GM21529 (cell line): ENCODE measurements at regions not wholly inside any gene's neighbourhood (a gene's known extent, or its start where the extent isn't known, plus 50 kb on each side); places are given as distances from the start of the nearest gene placed in this dataset.
"Not testable (repeated sequence)": the region's sequence is repeated elsewhere in the genome, so short reads cannot be mapped to it uniquely, and the experiment has no call there.

ENCODE experiments used
- ATAC-seq: cut with Tn5 transposase; IDR thresholded peaks from one replicate; pipeline ENCODE4 v1.9.1; 2021; ENCODE audit not compliant: unreplicated experiment

DNA sequence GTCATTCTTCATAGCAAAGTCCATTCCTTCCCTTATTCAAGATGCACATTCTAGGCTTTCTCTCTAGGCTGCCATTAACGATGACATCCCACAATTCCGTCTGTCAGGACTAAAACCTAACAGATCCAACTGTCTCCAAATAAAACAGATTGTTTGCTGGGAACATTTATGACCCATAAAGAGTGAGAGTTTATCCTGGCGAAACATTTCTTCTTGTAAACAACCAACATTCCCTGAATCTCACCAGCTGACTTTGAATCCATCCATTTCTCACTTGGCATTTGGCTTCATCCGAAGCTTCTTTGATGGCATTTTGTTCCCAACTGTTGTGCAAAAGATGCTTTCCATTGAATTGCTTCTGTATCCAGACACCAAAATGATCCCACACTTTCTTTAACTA lies 93.1 kb downstream of the OLIG3 start:
- no peak for ATAC-seq

DNA sequence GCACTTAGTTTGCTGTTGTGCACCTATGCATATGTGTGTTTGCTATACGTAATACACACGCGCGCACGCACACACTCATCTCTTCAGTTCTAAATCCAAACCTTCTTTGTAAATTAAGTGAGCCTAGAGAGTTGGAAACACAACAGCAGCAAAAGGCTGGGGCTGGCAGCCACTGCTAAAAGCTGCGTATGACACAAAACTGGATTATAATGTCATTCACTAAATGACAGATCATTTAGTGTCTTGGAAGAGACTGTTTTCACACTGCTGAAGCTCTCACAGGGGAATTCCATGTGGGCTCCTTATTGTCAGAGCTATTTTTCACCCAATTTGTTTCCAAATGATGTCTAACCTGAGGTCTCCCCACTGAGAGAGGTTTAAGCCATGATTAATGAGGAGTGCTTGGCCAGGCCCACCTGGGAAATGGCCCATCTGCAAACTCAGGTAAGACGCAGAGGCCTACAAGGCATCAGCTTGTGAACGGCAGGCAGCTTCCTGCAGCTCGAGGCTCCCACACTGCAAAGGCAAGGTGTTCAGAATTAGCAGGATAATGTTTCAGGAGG lies 94.2 kb downstream of the OLIG3 start:
- no peak for ATAC-seq

DNA sequence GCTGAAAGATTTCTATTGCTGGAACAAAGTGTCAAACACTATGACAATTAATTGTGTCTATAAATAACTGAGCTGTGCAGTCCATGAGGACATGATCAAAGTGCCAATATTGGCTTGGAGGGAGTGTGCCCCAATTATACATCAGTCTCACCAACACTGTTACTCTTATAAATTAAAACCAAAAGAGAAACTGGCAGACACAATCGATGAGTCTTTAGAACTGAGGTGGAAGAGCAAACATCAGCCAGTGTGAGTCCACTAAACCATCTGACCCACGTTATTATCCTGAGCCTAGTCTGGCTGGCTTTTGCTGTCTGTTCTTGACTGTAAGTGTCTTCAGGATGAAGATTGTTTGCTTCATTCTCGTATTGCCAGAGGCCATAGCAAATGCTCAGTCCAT lies 98.9 kb downstream of the OLIG3 start:
- no peak for ATAC-seq

DNA sequence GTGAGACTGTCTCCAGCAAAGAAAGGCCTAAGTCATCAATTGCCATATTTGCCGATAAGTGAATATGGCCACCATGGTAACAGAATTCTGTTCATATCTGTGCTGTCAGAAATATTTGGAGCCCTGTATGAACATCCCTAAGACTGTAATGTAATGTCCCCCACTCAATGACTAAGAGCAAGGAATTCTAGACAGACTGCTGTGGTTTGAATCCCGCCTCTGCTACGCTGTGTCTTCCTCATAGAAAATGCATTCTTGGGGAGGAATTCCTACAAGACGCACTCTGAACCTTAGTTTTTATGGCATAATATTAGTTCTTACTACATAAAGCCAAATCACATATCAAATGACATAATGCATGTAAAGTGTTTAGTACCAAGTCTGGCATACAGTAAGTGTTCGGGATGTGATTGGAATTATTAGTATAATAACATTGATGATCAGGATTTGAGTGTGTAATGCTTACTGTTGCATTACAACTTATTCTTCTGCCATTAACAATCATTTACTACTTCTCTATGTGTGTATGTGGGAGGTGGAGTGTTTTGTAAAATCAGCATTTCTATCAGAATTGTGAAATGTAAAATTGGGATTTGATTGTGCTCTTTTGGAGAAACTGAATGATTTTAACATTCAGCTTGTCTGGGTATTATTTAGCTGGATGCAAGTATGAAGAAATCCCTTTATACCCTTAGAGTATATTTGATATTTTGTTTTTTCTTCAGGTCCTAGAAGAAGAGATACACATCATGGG lies 103.0 kb downstream of the OLIG3 start:
- no peak for ATAC-seq

DNA sequence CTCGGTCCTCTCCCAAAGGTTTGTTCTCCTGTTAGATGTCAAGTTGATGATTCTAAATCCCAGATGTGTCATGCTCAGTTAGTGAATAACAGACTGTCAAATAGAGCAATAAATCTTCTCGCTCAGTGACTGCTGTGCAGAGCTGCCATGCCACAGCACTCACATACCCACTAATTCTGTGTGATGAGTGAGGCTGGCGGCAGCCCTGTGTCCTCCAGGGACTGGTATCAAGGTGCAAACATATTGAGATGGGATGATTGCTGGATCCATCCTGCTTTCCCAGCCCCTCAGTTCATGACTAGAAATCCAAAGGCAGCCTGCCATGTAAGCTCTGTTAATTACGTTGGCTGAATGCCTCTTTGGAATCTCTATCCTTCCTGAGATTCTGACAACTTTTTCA lies 103.9 kb downstream of the OLIG3 start:
- no peak for ATAC-seq

DNA sequence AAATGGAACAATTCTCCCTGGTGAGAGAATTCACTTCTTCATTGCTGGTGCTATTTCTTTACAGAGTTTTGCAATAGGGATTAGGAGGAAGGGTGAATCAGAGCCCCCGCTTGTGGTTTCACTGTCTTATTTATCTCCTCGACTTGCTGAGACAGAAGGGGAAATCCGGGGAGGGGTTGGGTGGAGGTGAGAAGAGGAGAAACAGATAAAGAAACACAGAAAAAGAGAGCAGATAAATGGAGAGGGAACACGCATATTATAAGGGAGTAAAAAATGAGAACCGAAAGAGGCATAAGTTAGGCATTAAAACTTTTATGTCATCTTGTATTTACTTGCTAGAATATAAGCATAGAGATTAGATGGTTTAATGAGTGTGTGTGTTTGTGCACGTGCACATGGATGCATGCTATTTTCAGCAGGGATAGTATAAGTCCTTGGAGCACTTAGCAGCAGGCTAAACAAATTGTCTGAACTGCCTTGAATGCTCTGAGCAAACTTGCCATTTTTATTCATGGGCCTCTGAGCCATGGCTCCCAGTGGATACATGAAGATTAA lies 105.0 kb downstream of the OLIG3 start:
- ATAC-seq = peak; percentile 88

DNA sequence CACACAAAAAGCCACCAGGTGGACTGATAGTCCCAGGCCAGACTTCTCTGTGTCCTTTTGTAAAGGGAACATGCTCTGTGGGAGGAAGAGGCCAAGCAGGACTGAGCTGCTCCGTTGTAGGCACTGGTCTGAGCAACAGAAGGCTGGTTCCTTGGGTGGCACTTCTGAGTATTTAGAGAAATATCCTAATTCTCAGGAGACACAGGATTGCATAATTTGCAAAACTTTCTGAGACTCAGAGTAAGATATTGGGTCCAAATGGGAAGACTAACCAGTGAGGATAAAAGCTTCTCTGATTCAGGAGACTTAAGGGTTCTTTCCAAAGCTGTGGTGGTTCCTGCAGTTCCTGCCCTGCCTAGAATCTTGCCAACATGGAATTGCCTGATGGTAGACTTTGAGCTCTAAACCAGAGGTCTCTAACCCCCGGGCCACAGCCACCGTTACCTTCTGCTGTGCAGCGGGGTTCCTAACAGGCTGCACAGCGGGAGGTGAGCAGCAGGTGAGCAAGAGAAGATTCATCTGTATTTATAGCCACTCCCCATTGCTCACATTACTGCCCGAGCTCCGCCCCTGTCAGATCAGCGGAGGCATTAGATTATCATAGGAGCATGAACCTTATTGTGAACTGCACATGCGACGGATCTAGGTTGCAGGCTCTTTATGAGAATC lies 107.0 kb downstream of the OLIG3 start:
- no peak for ATAC-seq

DNA sequence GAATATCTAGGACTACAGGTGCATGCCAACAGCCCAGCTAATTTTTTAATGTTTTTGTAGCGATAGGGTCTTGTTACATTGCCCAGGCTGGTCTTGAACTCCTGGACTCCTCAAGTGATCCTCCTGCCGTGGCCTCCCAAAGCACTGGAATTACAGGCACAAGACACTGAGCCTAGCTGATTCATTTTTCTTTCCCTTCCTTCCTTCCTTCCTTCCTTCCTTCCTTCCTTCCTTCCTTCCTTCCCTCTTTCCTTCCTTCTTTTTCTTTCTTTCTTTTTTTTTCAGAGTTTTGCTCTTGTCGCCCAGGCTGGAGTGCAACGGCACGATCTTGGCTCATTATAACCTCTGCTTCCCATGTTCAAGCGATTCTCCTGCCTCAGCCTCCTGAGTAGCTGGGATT lies 110.9 kb downstream of the OLIG3 start:
- ATAC-seq = not testable (repeated sequence)

DNA sequence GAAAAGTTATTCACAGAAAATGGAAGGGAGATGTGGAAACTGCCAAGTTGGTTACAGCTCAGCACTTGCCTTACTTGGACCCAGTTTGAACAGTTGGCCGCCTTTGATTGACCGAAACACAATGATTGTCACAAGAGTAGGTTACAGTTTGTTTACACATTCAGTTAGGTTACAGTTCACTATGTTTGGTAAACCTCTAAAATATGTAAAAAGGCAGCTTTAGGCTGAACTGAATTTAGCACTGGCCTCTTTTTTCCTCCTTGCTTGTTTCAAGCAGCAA lies 116.2 kb downstream of the OLIG3 start:
- ATAC-seq = no peak

DNA sequence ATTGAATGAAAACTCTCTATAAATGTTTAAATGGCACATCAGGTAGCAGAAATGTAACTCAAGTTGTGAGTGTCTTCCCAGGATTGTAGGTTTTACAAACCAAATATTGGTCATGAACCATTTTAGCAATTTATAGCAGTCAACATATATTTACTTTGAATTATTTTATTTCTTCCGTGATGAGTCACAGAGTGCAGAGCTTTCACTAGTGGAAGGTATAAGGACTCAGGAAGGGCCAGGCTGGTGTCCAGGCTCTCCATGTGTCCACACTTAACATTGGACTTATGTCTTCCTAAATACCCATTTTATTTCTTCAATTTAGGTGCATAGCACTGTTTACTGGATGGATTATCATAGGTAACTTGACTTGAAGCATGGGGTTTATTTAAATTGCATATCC lies 120.9 kb downstream of the OLIG3 start:
- ATAC-seq = no peak

DNA sequence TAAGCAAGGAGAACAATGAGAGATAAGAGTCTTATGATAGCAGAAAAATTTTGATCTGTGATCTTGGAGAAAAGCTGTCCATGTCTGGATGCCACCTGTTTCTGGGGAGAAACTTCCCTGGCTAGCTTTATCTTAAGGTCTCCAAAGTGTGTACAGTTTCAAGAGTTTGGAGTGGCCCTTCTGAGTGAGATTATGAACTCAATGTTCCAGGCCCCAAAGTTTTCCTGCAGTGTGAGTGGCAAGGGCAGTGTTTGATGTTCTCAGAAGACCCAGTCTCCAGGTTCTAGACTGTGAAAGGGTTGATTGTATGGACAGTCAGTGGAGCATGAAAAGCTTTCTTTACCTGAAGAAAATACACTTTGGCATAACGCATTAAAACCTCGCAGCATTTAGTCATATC lies 121.7 kb downstream of the OLIG3 start:
- no peak for ATAC-seq

DNA sequence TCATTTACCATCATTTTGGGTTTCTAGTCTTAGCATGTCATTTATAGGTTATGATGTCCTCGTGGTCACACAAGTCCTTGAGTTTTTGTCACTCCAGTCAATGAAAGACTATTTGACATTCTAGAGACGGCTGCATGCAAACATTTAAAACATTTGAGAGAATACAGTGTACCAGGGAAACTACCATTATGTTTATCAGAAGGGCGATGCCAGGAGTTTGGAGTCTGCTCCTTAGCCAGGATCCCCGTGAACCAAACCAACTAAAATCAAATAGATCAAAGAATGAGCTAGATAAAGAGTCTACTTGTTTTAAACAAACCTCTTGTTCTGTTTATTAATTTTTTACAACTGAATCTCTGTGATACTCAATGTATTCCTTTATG lies 122.6 kb downstream of the OLIG3 start:
- no peak for ATAC-seq

DNA sequence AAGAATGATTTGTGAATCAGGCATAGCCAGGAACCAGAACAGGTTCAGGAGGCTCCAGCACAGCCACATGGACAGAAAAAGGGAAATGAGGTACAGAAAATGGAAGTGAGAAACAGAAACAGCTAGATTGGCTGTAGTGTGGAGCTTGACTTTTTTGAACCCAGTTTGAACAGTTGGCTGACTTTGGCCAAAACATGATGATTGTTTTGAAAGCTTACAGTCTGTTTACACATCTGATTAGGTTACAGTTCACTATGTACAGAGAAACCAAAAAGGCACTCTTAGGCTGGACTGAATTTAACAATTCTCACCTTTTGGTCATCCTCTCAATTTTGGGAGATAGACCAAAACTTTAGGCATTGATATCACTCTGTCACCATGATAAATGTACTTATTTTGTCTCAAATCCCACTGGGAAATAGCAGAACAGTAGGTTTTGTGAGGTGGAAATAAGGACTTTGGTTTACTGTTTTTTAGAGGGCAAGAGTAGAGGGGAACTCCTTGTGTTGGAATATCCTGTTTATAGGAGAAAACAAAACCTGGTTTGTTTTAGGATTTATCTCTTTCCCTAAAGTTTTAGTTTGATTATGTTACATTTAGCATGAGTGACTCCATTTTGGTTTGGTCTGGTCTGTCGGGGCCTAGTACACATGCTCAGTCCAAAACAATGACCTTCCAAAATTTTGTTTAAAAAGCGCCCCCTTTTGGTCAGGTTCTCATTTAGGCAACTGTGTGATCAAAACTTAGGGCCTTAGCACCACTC lies 123.1 kb downstream of the OLIG3 start:
- peak; percentile 97 for ATAC-seq

DNA sequence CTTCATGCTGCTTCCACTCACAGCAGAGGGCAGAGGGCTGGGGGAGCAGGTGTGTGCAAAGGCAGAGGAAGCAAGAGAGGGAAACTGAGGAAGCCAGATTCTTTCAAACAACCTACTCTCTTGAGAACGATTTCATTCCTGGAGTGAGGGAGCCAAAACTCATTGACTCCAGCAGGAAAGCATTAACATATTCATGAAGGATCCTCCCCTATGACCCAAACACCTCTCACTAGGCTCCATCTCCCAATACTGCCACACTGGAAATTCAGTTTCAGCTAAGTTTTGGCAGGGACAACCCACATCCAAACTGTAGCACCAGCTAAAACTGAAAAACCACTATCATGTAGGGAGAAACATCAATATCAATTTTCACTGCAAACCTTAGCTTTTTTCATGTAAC lies 125.1 kb downstream of the OLIG3 start:
- no peak for ATAC-seq

DNA sequence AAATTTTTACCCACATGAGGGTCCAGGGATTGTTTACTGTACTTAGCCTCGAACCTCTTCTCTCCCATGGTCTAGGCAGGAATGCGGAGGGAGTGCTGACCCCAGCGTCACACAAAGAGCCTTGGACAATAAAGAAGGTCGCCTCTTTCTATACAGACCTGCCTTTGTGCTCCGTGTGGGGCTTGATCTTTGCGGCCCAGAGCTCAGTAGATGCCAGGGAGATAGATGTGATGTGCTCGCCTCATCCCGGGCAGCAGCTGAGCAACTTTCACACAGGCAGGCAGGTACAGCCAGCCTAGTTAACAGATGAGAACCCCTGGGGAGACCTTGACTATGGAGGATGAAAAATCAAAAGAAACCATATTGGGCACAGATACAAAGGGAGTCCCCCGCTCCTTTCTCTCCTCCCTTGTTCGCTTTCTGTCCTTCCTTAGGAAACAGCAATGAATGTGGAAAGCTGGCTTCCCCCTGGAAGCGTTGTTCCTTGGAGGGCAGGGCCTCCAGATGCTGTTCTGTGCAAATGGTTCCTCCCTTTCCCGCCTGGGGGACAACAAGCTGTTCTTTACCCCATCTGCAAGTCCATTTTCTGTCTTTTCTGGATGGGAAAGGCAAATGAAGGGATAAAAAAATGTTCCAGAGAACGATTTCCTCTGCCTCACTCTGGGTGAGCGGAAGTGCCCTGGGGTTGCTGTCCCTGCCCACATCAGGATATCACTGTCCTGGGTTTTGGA lies 128.3 kb downstream of the OLIG3 start:
- no peak for ATAC-seq

DNA sequence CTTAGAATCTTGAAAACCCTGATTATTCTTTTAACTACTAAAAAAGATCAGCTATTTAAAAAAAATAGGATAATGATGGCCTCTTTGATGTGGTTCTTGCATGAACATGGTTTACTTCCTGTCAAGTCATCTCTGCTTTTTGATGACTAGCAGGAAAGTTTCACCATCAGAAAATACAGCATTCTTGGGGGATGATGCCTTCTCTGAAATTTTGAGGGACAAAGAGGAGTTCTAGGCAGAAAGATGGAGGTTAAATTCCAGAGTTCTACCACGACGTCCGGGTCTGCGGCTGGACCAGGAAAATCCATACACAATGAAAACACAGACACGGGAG lies 130.4 kb downstream of the OLIG3 start:
- no peak for ATAC-seq

DNA sequence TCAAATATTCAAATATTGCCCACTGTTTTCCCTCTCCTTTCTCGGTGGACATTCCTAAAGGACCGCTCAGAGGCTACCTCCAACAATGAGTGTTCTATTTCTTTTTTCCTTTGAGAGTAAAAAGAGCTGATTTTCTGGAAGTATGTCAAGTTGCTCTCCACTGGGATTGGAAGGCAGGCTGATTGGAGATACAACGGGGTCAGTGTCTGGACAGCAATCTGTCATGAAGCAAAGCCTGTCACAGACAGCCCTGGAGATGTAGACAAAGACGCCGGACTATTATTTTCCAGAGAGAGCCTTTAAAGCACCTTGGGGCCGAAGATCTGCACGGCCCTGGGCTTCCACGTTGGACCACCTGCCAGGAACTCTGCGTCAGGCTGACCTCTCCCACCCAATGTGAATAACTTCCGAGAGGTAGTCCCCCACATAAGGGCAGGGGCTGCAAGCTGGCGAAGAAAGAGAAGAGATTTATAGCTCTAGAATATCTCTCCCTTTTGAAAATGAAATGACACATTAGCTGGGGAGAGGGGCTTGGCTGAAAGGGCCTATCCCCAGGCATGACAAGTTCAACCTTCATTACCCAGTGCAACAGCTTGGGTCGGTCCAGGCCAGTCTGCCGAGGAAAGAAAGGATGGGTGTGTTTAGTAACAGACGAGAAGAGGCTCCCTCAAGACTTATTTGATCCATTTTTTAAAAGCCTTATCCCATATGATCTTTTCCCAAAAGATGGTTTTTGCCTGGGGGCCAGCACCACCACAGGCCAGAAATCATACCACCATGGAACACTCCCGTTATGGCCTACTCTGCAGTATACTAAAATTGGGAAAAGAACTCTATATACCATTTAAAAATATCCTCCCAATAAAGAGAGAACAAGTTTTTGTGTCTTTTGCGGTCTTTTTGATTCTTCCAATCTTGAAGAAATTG lies 131.1 kb downstream of the OLIG3 start:
- no peak for ATAC-seq

DNA sequence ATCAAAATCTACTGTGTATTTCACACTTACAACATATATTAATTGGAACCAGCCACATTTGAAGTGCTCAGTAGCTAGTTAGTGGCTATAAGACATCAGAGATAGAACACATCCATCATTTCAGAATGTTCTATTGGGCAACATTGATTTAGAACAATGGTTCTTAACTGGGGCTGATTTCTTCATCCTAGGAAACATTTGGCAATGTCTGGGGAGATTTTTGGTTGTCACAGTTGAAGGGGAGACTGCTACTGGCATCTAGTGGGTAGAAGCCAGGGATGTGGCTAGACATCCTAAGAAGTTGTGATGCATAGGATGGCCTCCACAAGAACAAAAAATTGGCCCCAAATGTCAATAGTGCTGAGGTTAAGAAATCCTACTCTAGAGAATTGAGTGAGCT lies 132.5 kb downstream of the OLIG3 start:
- ATAC-seq = no peak

DNA sequence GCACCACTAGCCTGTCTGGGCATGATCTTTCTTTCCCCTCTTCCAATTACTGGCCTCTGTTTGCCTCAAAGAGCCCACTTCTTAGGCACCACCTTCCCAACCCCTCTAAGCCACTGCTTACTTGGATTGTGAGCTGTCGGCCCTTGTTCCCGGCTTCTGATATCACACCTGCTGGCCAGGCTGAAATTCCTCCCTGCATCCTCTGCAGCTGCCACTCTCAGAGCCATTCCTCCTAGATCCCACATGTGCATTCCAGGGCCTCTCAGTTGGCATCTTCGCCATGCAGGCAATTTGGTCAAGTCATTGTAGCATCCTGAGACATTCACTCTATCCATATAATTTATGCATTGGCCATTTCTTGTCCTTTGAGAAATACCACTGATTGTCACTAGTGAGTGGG lies 135.9 kb downstream of the OLIG3 start:
- ATAC-seq = no peak

DNA sequence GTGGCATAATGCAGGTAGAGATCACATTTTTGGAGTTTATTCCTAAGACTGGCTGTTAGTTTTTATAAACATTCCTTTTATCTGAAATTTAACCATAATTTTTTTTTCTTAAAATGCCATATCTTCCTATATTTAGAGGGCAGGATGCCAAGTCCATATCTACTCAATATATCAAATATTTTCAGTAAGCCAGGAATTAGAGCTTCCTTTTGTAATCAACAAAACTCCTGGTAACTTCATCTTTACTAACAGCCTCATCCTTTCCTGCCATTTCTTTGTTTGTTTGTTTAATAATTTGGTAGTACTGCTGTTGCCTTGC lies 136.3 kb downstream of the OLIG3 start:
- ATAC-seq = no peak
